SIG-M5 (cell line): ENCODE measurements at regions not wholly inside any gene's neighbourhood (a gene's known extent, or its start where the extent isn't known, plus 50 kb on each side); places are given as distances from the start of the nearest gene placed in this dataset.

Experiments used
- DNase-seq: peaks from one replicate; lab custom pipeline; 2025; lab: John Stamatoyannopoulos, UW

- DNase-seq: no peak
Observed at GRCh38 chr4:162732876-162733275, 433.8 kb downstream of the NAF1 start.

GRCh38 chr4:162727766-162728165 is 438.9 kb downstream of the NAF1 start:
- DNase-seq: no peak

- no peak for DNase-seq
Observed at GRCh38 chr4:162727232-162727631, 439.5 kb downstream of the NAF1 start.

GRCh38 chr4:162715401-162715800 is 451.3 kb downstream of the NAF1 start:
- no peak for DNase-seq

- DNase-seq: no peak
Observed at GRCh38 chr4:162707962-162708361, 458.7 kb downstream of the NAF1 start.

GRCh38 chr4:162706632-162707031 is 460.1 kb downstream of the NAF1 start:
- no peak for DNase-seq

GRCh38 chr4:162706051-162706450 is 460.6 kb downstream of the NAF1 start:
- no peak for DNase-seq

- no peak for DNase-seq
Observed at GRCh38 chr4:162705130-162705803, 461.4 kb downstream of the NAF1 start.

- DNase-seq: no peak
Observed at GRCh38 chr4:162700815-162701361, 465.8 kb downstream of the NAF1 start.

- no peak for DNase-seq
Observed at GRCh38 chr4:162700358-162700757, 466.3 kb downstream of the NAF1 start.

GRCh38 chr4:162699629-162700028 is 467.1 kb downstream of the NAF1 start:
- DNase-seq: no peak

- no peak for DNase-seq
Observed at GRCh38 chr4:162685410-162685809, 481.3 kb downstream of the NAF1 start.

GRCh38 chr4:162684998-162685397 is 481.7 kb downstream of the NAF1 start:
- no peak for DNase-seq

GRCh38 chr4:162684371-162684700 is 482.4 kb downstream of the NAF1 start:
- DNase-seq: no peak

GRCh38 chr4:162683659-162684370 is 482.9 kb downstream of the NAF1 start:
- no peak for DNase-seq

- DNase-seq: no peak
Observed at GRCh38 chr4:162682651-162683050, 484.0 kb downstream of the NAF1 start.

- no peak for DNase-seq
Observed at GRCh38 chr4:162681212-162681611, 485.5 kb downstream of the NAF1 start.

GRCh38 chr4:162675661-162676060 is 491.0 kb downstream of the NAF1 start:
- no peak for DNase-seq

GRCh38 chr4:162661913-162662312 is 498.1 kb upstream of the FSTL5 start:
- no peak for DNase-seq

- DNase-seq: no peak
Observed at GRCh38 chr4:162659716-162660115, 495.9 kb upstream of the FSTL5 start.

- no peak for DNase-seq
Observed at GRCh38 chr4:162657966-162658365, 494.2 kb upstream of the FSTL5 start.

- DNase-seq: no peak
Observed at GRCh38 chr4:162650166-162650565, 486.4 kb upstream of the FSTL5 start.

GRCh38 chr4:162645381-162645780 is 481.6 kb upstream of the FSTL5 start:
- DNase-seq: no peak

GRCh38 chr4:162644346-162644745 is 480.5 kb upstream of the FSTL5 start:
- no peak for DNase-seq
